ENCODE measurements at regions not wholly inside any gene's neighbourhood (a gene's known extent, or its start where the extent isn't known, plus 50 kb on each side); places are given as distances from the start of the nearest gene placed in this dataset.

DNA sequence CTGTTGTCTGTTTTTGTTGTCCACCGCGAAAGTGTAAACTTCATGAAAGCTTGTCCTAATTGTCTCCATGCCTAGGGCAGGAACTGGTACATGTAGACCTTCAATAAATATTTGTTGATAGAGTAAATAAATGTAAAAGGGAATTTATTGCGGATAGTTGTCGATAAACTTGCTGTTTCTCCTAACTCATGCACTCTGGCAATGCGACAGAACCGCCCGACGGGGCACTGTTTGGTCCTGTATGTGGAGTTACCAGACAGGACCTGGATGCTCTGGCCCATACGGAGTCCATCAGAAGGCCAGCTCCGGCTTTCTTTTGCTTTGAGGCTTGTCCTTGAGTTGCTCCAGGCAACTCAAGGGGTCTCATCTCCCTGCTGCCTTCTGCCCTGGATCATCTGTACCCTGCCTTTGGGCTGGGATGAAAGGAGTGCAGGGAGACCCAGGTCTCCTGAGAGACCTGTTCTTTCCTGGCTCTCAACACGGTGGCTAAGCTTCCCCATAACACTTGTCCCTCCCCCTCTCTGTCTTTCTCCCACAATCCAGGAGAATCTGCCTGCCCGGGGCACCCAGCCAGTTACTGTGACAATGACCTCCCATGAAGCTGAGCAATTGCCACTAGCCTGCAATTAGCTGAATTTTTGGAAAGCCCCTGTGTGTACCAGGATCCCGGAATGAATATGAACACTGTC, 149.5 kb upstream of the PTCH1 start:
- POLR2A ChIA-PET = no interaction called here
- Mint-ChIP-seq H3K4me3 (no peak overlapping the region), H3K27ac (no peak overlapping the region), H3K9me3 (peaks cover 3% of the 10 kb centered on the region), H3K4me1 (no peaks in the 10 kb centered on the region), H3K27me3 (peaks cover 13% of the 10 kb centered on the region), H3K36me3 (ENCODE audit: low read depth) (no peaks in the 10 kb centered on the region)
- CTCF ChIA-PET = no interaction called here
- no peak for DNase-seq

DNA sequence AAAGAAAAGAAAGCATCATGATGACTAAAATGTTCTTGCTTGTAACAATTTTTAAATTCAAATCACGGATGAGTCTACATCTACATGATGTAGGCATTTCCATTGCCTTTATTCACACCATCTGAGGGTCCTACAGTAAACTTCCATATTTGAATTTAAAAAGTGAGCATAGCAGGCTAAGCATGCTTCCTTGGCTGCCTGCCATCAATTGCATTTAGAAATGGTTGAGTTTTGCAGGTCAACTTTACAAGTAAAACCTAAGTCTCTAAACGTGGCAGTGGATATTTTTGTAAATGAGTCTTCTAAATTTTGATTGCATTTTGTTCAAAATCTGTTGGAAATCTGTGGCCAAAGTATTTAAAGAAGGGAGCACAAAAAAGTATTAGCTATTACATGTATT, 136.5 kb upstream of the PTCH1 start:
- ChIA-PET CTCF (no interaction called here), POLR2A (no interaction called here)
- Mint-ChIP-seq H3K4me3 (no peak overlapping the region), H3K9me3 (no peaks in the 10 kb centered on the region), H3K4me1 (no peaks in the 10 kb centered on the region), H3K27me3 (peaks cover 11% of the 10 kb centered on the region), H3K36me3 (ENCODE audit: low read depth) (no peaks in the 10 kb centered on the region), H3K27ac (no peak overlapping the region)
- no peak for DNase-seq

- H3K4me1 Mint-ChIP-seq = no peaks in the 10 kb centered on the region
- H3K27ac Mint-ChIP-seq = no peak overlapping the region
- H3K27me3 Mint-ChIP-seq = peaks cover 4% of the 10 kb centered on the region
- DNase-seq = no peak
- POLR2A ChIA-PET = interaction anchor here (0.6 kb wide), 1 partner anchor 149 kb away, joined by 5 read pairs; no protein-coding TSS in a partner anchor
- H3K36me3 Mint-ChIP-seq (ENCODE audit: low read depth) = no peaks in the 10 kb centered on the region
- H3K4me3 Mint-ChIP-seq = no peak overlapping the region
- H3K9me3 Mint-ChIP-seq = no peaks in the 10 kb centered on the region
- CTCF ChIA-PET = no interaction called here
These were observed 133.9 kb upstream of the PTCH1 start for GRCh38 chr9:95650720-95651119.

- no peak overlapping the region for H3K27ac Mint-ChIP-seq
- no peaks in the 10 kb centered on the region for H3K36me3 Mint-ChIP-seq (ENCODE audit: low read depth)
- no peak overlapping the region for H3K4me3 Mint-ChIP-seq
- ChIA-PET CTCF (no interaction called here), POLR2A (interaction anchor here (0.6 kb wide), 1 partner anchor 150 kb away, joined by 5 read pairs; no protein-coding TSS in a partner anchor)
- no peak for DNase-seq
- no peaks in the 10 kb centered on the region for H3K4me1 Mint-ChIP-seq
- H3K27me3 Mint-ChIP-seq = peaks cover 4% of the 10 kb centered on the region
- H3K9me3 Mint-ChIP-seq = no peaks in the 10 kb centered on the region
These were observed 133.0 kb upstream of the PTCH1 start for GRCh38 chr9:95649801-95650213.

GRCh38 chr9:95648225-95648624, 131.5 kb upstream of the PTCH1 start:
- H3K36me3 Mint-ChIP-seq (ENCODE audit: low read depth) = no peaks in the 10 kb centered on the region
- H3K4me3 Mint-ChIP-seq = no peak overlapping the region
- ChIA-PET CTCF (no interaction called here), POLR2A (no interaction called here)
- no peak for DNase-seq
- H3K27me3 Mint-ChIP-seq = peaks cover 4% of the 10 kb centered on the region
- H3K9me3 Mint-ChIP-seq = no peaks in the 10 kb centered on the region
- H3K27ac Mint-ChIP-seq = no peak overlapping the region
- no peaks in the 10 kb centered on the region for H3K4me1 Mint-ChIP-seq

DNA sequence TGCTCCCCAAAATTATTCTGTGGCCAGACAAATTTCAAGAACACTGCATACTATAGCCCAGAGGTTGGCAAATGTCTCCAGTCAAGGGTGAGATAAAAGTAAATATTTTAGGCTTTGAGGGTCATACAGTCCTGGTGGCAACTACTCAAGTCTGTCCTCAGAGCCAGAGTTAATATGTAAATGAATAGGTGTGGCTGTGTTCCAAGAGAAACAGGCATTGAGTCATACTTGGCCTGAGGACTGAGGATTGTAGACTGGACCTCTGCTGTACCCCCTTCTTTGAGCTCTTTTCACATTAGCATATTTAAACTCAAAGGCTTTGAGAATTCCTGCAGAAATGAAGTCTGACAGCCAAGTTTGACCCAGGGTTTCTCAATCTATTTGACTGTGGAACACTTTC, 129.2 kb upstream of the PTCH1 start:
- H3K4me3 Mint-ChIP-seq = no peak overlapping the region
- no peaks in the 10 kb centered on the region for H3K4me1 Mint-ChIP-seq
- no peaks in the 10 kb centered on the region for H3K9me3 Mint-ChIP-seq
- no peaks in the 10 kb centered on the region for H3K36me3 Mint-ChIP-seq (ENCODE audit: low read depth)
- ChIA-PET CTCF (no interaction called here), POLR2A (no interaction called here)
- H3K27ac Mint-ChIP-seq = no peak overlapping the region
- DNase-seq = no peak
- no peaks in the 10 kb centered on the region for H3K27me3 Mint-ChIP-seq

DNA sequence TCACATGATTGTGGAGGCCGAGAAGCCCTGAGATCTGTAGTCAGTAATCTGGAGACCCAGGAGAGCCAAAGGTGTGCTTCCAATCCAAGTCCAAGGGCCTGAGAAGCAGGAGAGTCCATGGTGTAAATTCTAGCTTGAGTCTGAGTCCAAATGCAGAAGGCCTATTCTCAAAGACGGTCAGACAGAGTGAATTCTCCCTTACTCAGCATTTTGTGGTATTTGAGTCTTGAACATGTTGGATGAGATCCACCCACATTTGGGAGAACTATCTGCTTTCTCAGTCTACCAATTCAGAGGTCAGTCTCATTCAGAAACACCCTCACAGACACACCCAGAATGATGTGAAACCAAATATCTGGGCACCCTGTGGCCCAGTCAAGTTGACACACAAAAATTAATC, 128.8 kb upstream of the PTCH1 start:
- Mint-ChIP-seq H3K4me1 (no peaks in the 10 kb centered on the region), H3K27ac (no peak overlapping the region)

GRCh38 chr9:95644377-95644776, 127.6 kb upstream of the PTCH1 start:
- H3K4me3 Mint-ChIP-seq = no peak overlapping the region

More for the DNA sequence above, 128.8 kb upstream of the PTCH1 start:
- Mint-ChIP-seq H3K9me3 (no peaks in the 10 kb centered on the region), H3K4me3 (no peak overlapping the region), H3K27me3 (no peaks in the 10 kb centered on the region), H3K36me3 (ENCODE audit: low read depth) (no peaks in the 10 kb centered on the region)
- POLR2A ChIA-PET = no interaction called here
- DNase-seq = no peak
- CTCF ChIA-PET = interaction anchor here (0.9 kb wide), 1 partner anchor 32 kb away, joined by 3 read pairs; no protein-coding TSS in a partner anchor

DNA sequence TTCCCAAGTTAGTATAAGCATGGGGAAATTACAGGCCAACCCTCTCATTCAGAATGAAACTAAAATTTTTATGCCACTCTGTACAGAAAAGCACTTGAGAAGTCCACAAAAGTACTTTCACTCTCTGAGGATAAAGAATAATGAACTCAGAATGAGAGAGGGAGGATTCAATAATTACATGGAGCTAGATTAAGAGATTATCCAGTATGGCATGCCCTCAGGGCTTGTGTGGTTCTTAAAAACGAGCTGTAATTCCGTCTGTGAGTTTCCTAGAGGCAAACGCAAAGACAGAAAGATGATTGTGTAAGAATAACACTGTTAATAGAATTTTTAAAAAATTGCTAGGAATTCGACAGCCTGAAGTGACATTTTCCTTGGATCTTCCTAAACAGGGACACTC, 126.8 kb upstream of the PTCH1 start:
- no peak overlapping the region for H3K27ac Mint-ChIP-seq
- ChIA-PET POLR2A (no interaction called here), CTCF (no interaction called here)
- H3K4me3 Mint-ChIP-seq = no peak overlapping the region
- DNase-seq = no peak
- no peaks in the 10 kb centered on the region for H3K36me3 Mint-ChIP-seq (ENCODE audit: low read depth)
- peaks cover 3% of the 10 kb centered on the region for H3K27me3 Mint-ChIP-seq
- H3K9me3 Mint-ChIP-seq = no peaks in the 10 kb centered on the region
- H3K4me1 Mint-ChIP-seq = no peaks in the 10 kb centered on the region

More at GRCh38 chr9:95644377-95644776, 127.6 kb upstream of the PTCH1 start:
- Mint-ChIP-seq H3K9me3 (no peaks in the 10 kb centered on the region), H3K27ac (no peak overlapping the region), H3K27me3 (no peaks in the 10 kb centered on the region), H3K4me1 (no peaks in the 10 kb centered on the region), H3K36me3 (ENCODE audit: low read depth) (no peaks in the 10 kb centered on the region)
- ChIA-PET POLR2A (no interaction called here), CTCF (no interaction called here)
- no peak for DNase-seq

DNA sequence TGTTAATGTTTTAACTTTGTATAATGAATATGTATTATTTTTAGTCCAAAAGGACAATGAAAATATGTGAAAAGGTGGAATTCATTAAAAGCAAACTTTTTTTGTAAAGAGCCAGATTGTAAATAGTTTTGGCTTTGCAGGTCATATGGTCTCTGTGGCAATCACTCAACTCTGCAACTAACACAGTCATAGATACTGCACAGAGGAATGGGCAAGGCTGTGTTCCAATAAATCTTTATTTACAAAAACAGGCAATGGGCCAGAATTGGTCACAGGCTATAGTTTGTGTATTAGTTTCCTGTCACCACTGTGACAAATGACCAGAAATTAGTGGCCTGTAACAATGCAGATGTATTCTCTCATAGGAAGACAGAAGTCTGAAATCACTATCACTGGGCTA, 125.4 kb upstream of the PTCH1 start:
- Mint-ChIP-seq H3K9me3 (peaks cover 2% of the 10 kb centered on the region), H3K4me3 (no peak overlapping the region), H3K36me3 (ENCODE audit: low read depth) (no peaks in the 10 kb centered on the region), H3K27me3 (peaks cover 6% of the 10 kb centered on the region), H3K4me1 (no peaks in the 10 kb centered on the region), H3K27ac (no peak overlapping the region)
- DNase-seq = no peak
- POLR2A ChIA-PET = no interaction called here
- CTCF ChIA-PET = no interaction called here

GRCh38 chr9:95641586-95641985, 124.8 kb upstream of the PTCH1 start:
- no peaks in the 10 kb centered on the region for H3K36me3 Mint-ChIP-seq (ENCODE audit: low read depth)
- H3K4me1 Mint-ChIP-seq = no peaks in the 10 kb centered on the region
- H3K27me3 Mint-ChIP-seq = peaks cover 6% of the 10 kb centered on the region
- no peak for DNase-seq
- POLR2A ChIA-PET = no interaction called here
- no peak overlapping the region for H3K27ac Mint-ChIP-seq
- H3K4me3 Mint-ChIP-seq = no peak overlapping the region
- CTCF ChIA-PET = interaction anchor here (0.6 kb wide), 1 partner anchor 10 kb away, joined by 3 read pairs; no protein-coding TSS in a partner anchor
- peaks cover 2% of the 10 kb centered on the region for H3K9me3 Mint-ChIP-seq

- ChIA-PET POLR2A (no interaction called here), CTCF (no interaction called here)
- DNase-seq = no peak
- Mint-ChIP-seq H3K27ac (no peak overlapping the region), H3K36me3 (ENCODE audit: low read depth) (no peaks in the 10 kb centered on the region), H3K27me3 (peaks cover 6% of the 10 kb centered on the region), H3K4me3 (no peak overlapping the region), H3K9me3 (peaks cover 2% of the 10 kb centered on the region), H3K4me1 (no peaks in the 10 kb centered on the region)
These were observed 123.6 kb upstream of the PTCH1 start for GRCh38 chr9:95640336-95640735.

DNA sequence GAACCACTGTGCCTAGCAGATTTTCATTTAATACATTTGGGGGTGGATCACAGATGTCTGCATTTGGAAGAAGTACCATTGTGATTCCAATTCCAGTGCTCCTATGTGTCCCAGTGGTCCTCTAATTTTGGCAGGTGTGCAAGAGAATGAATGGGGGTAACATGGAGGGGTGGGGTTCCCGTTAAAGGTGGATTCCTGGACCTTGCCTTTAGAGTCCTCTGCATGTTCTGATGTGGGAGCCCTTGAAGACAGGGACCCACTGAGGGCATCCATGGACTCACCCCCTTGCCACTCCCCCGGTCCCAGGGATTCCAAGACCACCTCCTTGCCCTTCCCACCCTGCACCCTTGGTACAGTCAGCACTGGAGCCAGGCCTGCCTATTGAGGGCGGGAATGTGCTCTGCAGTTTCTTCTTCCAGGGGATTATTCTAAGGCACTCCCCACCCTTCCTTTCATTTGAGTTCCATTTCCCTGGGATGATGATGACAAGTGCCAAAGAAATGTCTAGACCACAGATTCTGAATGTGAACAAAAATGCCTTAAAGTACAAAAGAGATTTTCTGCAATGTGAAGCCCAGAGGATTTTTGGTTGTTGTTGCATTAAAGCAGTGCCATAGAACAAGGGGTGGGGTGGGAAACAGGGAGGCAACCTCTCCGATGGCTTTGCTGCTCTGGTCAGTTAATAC, 119.4 kb upstream of the PTCH1 start:
- Mint-ChIP-seq H3K27me3 (peaks cover 9% of the 10 kb centered on the region), H3K4me3 (no peak overlapping the region), H3K9me3 (peaks cover 5% of the 10 kb centered on the region), H3K27ac (no peak overlapping the region), H3K4me1 (no peaks in the 10 kb centered on the region), H3K36me3 (ENCODE audit: low read depth) (no peaks in the 10 kb centered on the region)
- ChIA-PET POLR2A (no interaction called here), CTCF (no interaction called here)
- DNase-seq = no peak

DNA sequence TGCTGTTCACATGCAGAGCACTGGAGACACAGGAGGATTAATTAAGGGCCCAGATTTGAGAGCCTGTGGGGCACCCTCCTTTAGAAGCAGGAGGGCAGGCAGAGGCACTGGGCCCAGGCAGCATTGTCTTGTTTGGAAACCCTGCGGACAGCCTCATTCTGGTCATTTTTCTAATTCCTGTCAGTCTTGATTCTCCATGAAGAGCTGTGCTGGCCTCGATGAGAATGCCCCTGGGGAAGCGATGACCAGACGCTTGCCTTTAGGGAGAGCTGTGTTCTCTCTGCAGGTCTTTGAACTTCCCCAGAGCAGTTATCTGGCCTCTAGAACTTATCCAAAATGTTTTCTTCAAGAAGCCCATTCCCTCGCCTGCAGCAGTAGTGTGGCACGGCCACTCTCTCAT, 117.8 kb upstream of the PTCH1 start:
- peaks cover 10% of the 10 kb centered on the region for H3K27me3 Mint-ChIP-seq
- H3K27ac Mint-ChIP-seq = no peak overlapping the region
- H3K9me3 Mint-ChIP-seq = peaks cover 7% of the 10 kb centered on the region
- ChIA-PET POLR2A (no interaction called here), CTCF (no interaction called here)
- H3K36me3 Mint-ChIP-seq (ENCODE audit: low read depth) = no peaks in the 10 kb centered on the region
- H3K4me3 Mint-ChIP-seq = no peak overlapping the region
- no peaks in the 10 kb centered on the region for H3K4me1 Mint-ChIP-seq
- DNase-seq = no peak

All from activated CD4-positive, alpha-beta T cell treated with anti-CD3 and anti-CD28 coated beads, Interleukin-2, amount 10 ng/mL, durations not matched to agents 7 days and 5 days (primary cell).